ENCODE measurements at regions not wholly inside any gene's neighbourhood (a gene's known extent, or its start where the extent isn't known, plus 50 kb on each side); places are given as distances from the start of the nearest gene placed in this dataset.

DNA sequence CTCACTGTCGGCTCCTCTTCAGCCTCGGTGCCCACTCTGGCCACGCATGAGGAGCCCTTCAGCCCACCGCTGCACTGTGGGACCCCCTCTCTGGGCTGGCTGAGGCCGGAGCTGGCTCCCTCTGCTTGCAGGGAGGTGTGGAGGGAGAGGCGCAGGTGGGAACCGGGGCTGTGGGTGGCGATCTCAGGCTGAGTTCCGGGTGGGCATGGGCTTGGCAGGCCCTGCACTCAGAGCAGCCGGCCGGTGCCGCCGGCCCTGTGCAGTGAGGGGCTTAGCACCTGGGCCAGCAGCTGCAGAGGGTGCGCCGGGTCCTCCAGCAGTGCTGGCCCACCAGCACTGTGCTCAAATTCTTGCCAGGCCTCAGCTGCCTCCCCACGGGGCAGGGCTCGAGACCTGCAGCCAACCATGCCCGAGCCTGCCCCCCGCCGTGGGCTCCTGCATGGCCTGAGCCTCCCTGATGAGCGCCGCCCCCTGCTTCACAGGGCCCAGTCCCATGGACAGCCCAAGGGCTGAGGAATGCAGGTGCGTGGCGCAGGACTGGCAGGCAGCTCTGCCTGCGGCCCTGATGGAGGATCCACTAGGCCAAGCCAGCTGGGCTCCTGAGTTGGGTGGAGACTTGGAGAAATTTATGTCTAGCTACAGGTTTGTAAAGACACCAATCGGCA lies 899.1 kb downstream of the SI start:
- TF ChIP-seq, protein P1, sequence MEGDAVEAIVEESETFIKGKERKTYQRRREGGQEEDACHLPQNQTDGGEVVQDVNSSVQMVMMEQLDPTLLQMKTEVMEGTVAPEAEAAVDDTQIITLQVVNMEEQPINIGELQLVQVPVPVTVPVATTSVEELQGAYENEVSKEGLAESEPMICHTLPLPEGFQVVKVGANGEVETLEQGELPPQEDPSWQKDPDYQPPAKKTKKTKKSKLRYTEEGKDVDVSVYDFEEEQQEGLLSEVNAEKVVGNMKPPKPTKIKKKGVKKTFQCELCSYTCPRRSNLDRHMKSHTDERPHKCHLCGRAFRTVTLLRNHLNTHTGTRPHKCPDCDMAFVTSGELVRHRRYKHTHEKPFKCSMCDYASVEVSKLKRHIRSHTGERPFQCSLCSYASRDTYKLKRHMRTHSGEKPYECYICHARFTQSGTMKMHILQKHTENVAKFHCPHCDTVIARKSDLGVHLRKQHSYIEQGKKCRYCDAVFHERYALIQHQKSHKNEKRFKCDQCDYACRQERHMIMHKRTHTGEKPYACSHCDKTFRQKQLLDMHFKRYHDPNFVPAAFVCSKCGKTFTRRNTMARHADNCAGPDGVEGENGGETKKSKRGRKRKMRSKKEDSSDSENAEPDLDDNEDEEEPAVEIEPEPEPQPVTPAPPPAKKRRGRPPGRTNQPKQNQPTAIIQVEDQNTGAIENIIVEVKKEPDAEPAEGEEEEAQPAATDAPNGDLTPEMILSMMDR (IDR thresholded peaks at IDR 0.05), result no peak

- TF ChIP-seq, protein P1 (IDR thresholded peaks at IDR 0.05), result no peak
These were observed 904.2 kb downstream of the SI start for GRCh38 chr3:164174059-164174458.

DNA sequence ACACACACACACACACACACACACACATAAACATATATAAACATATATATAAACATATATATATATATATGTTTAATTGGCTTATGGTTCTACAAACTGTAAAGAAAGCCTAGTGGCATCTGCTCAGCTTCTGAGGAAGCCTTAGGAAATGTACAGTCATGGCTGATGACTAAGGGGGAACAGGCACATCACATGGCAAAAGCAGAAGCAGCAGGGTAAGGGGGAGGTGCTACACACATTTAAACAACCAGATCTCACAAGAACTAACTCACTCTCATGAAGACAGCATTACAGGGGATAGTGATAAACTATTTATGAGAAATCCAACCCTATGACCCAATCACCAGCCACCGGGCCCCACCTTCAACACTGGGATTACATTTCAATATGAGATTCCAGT lies 922.9 kb downstream of the SI start:
- TF ChIP-seq, protein P1 (IDR thresholded peaks at IDR 0.05), result no peak

- TF ChIP-seq, protein P1 (IDR thresholded peaks at IDR 0.05), result no peak
These were observed 933.5 kb downstream of the SI start for GRCh38 chr3:164144824-164145223.

DNA sequence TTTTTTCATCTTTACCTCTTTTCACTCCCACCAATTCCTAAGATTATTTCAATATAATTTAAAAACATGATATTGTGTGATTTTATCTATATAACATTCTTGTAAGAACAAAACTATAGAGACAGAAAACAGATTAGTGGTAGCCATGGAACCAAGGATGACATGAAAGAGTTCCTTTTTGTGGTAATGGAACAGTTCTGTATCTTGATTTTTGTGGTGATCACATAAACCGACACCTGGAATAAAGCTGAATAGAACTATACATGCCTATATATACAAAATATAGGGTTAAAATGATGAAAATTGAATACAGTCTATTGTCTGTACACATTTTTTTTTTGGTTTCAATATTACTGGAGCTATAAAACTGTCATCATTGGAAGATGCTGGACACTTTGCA lies 945.4 kb downstream of the SI start:
- TF ChIP-seq, protein P1 (IDR thresholded peaks at IDR 0.05), result no peak

DNA sequence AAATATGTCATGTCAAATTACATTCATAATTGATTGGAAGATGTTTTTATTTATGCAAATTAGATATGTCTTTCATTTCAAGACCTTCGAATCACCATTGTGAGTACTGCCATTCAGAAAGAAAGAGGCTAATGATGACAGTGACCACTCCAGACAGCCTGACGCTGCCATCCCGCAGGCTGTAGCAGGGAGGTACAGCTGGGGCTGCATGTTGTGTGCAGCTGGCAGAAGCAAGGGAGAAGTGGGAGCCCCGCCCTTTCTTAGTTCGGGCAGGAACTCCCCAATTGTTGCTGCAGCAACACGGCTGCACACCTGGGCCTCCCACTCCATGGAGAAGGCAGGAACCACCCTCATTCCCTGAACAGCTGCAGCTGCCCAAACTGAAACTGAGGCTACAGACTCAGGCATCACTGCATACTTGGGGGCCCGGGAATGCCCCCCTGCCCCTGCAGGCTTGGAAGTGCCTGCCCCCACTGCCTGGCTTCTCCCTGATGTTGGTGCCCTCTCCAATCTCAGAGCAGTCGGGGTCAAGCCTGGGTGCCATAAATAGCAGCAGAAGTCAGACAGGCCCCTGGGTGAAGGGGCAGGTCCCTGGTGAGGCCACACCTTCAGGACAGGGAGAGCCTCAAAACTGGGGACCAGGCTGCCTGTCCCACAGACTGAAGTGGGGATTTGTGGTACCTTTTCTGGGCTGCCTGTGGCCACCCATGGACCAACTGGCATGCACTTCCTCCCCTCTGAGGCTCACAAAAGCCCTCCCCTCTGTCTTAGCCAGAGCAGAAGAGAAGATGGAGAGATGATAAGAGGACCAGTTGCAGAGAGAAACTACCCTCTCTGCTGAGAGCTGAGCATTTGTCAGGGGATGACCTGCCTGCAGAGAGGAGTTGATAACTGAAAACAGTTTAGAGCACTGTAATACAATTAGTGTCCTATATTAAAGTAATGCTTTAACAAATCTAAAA lies 964.6 kb downstream of the SI start:
- TF ChIP-seq, protein P1 (IDR thresholded peaks at IDR 0.05), result no peak

- TF ChIP-seq, protein P1 (IDR thresholded peaks at IDR 0.05), result no peak
These were observed 981.9 kb downstream of the SI start for GRCh38 chr3:164096352-164096751.
